ENCODE measurements at regions not wholly inside any gene's neighbourhood (a gene's known extent, or its start where the extent isn't known, plus 50 kb on each side); places are given as distances from the start of the nearest gene placed in this dataset.

DNA sequence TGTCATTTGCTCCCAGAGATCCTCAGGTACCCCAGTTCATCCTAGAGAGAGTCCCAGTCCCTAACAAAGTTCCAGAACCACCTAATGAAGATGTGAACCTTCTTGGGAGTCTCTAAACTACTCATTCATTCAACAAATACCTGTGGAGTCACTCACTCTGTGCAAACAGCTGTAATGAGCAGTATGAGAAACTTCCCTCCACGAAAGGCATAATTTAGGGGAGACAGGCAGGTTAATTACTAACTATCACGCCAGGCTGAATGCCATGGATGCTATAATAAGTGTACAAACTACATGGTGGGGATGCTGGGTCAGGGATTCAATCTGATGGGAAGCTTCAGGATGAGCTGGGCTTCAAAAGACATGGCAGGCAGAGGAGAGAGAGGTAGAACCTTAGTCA lies 70.1 kb upstream of the AFDN start:
- TF ChIP-seq, protein P1, sequence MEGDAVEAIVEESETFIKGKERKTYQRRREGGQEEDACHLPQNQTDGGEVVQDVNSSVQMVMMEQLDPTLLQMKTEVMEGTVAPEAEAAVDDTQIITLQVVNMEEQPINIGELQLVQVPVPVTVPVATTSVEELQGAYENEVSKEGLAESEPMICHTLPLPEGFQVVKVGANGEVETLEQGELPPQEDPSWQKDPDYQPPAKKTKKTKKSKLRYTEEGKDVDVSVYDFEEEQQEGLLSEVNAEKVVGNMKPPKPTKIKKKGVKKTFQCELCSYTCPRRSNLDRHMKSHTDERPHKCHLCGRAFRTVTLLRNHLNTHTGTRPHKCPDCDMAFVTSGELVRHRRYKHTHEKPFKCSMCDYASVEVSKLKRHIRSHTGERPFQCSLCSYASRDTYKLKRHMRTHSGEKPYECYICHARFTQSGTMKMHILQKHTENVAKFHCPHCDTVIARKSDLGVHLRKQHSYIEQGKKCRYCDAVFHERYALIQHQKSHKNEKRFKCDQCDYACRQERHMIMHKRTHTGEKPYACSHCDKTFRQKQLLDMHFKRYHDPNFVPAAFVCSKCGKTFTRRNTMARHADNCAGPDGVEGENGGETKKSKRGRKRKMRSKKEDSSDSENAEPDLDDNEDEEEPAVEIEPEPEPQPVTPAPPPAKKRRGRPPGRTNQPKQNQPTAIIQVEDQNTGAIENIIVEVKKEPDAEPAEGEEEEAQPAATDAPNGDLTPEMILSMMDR (IDR thresholded peaks at IDR 0.05; ENCODE audit: low read length) = no peak
- no peak for TF ChIP-seq EZH2 (IDR thresholded peaks at IDR 0.05; ENCODE audit: borderline replicate concordance, low read length)
- H3K9me2 ChIP-seq (ENCODE audit: low read depth, low read length) = no peaks in the 10 kb centered on the region
- no peaks in the 10 kb centered on the region for H3K36me3 ChIP-seq (ENCODE audit: insufficient read depth, low read length)
- no peak overlapping the region for H3K4me2 ChIP-seq (ENCODE audit: low read length)
- H3K9ac ChIP-seq (ENCODE audit: low read length) = no peak overlapping the region
- H3K27me3 ChIP-seq (ENCODE audit: insufficient read depth, low read length) = no peaks in the 10 kb centered on the region
- no peaks in the 10 kb centered on the region for H3K9me3 ChIP-seq (ENCODE audit: low read length)
- no peaks in the 10 kb centered on the region for H3F3A ChIP-seq (ENCODE audit: insufficient read depth, low read length)
- no peak overlapping the region for H2AFZ ChIP-seq (ENCODE audit: low read length)
- H4K20me1 ChIP-seq (ENCODE audit: insufficient read depth, low read length) = no peaks in the 10 kb centered on the region
- H3K4me1 ChIP-seq (ENCODE audit: insufficient read depth, low read length, severe bottlenecking) = no peaks in the 10 kb centered on the region
- H3K79me2 ChIP-seq (ENCODE audit: insufficient read depth, low read length) = no peaks in the 10 kb centered on the region
- H3K27ac ChIP-seq (ENCODE audit: low read depth, low read length, poor library complexity, severe bottlenecking) = no peak overlapping the region
- H3K4me3 ChIP-seq (ENCODE audit: low read depth, low read length, poor library complexity, severe bottlenecking) = no peak overlapping the region

DNA sequence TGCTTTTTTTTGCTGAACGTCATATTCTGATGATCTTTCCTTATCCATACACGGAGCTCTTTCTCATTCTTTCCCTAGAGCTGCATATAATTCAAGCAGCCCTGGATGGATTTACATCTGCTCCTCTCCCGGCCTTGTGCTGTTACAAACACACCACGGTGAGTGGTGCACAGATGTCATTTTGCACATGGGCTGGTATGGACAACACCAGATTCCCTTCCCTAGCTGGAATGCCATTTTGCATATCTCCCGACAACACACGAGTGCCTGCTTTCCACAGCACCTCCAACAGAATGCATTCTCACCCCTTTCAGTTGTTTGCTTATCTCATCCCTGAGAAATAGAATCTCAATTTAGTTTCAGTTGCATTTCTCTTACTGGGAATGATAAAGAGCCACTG lies 69.5 kb upstream of the AFDN start:
- TF ChIP-seq, protein P1 (IDR thresholded peaks at IDR 0.05; ENCODE audit: low read length) = no peak
- TF ChIP-seq EZH2 (IDR thresholded peaks at IDR 0.05; ENCODE audit: borderline replicate concordance, low read length) = no peak
- Histone ChIP-seq H3K9me3 (ENCODE audit: low read length) (no peaks in the 10 kb centered on the region), H3K9me2 (ENCODE audit: low read depth, low read length) (no peaks in the 10 kb centered on the region), H3K27ac (ENCODE audit: low read depth, low read length, poor library complexity, severe bottlenecking) (no peak overlapping the region), H3K79me2 (ENCODE audit: insufficient read depth, low read length) (no peaks in the 10 kb centered on the region), H3K27me3 (ENCODE audit: insufficient read depth, low read length) (no peaks in the 10 kb centered on the region), H4K20me1 (ENCODE audit: insufficient read depth, low read length) (no peaks in the 10 kb centered on the region), H3K4me2 (ENCODE audit: low read length) (no peak overlapping the region), H3K9ac (ENCODE audit: low read length) (no peak overlapping the region), H3F3A (ENCODE audit: insufficient read depth, low read length) (no peaks in the 10 kb centered on the region), H3K4me3 (ENCODE audit: low read depth, low read length, poor library complexity, severe bottlenecking) (no peak overlapping the region), H2AFZ (ENCODE audit: low read length) (no peak overlapping the region), H3K4me1 (ENCODE audit: insufficient read depth, low read length, severe bottlenecking) (no peaks in the 10 kb centered on the region), H3K36me3 (ENCODE audit: insufficient read depth, low read length) (no peaks in the 10 kb centered on the region)

DNA sequence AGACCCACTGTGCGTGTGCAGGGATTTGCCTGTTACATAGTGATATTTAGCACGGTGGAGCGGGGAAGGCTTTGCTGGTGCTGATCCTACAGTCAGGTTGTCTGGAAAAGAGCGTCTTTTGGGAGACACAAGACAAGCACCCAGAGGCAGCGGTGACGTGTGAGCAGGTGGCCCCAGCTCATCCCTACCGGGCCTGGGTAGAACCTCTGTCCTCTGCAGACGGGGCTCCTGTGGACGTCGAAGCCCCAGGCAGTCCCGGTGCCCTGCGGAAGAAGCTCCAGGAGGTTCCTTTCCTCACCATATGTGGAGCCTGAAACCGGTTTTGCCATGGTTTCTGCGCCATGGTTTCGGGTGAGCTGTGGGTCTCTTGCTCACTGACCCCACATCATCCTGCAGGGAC lies 68.9 kb upstream of the AFDN start:
- TF ChIP-seq EZH2 (IDR thresholded peaks at IDR 0.05; ENCODE audit: borderline replicate concordance, low read length) = no peak
- TF ChIP-seq, protein P1 (IDR thresholded peaks at IDR 0.05; ENCODE audit: low read length) = no peak
- Histone ChIP-seq H3K27ac (ENCODE audit: low read depth, low read length, poor library complexity, severe bottlenecking) (no peak overlapping the region), H3K36me3 (ENCODE audit: insufficient read depth, low read length) (no peaks in the 10 kb centered on the region), H3K27me3 (ENCODE audit: insufficient read depth, low read length) (no peaks in the 10 kb centered on the region), H3K9me2 (ENCODE audit: low read depth, low read length) (no peaks in the 10 kb centered on the region), H3K79me2 (ENCODE audit: insufficient read depth, low read length) (no peaks in the 10 kb centered on the region), H3K9ac (ENCODE audit: low read length) (no peak overlapping the region), H3K4me2 (ENCODE audit: low read length) (no peak overlapping the region), H3K4me3 (ENCODE audit: low read depth, low read length, poor library complexity, severe bottlenecking) (no peak overlapping the region), H3K9me3 (ENCODE audit: low read length) (no peaks in the 10 kb centered on the region), H2AFZ (ENCODE audit: low read length) (no peak overlapping the region), H3F3A (ENCODE audit: insufficient read depth, low read length) (no peaks in the 10 kb centered on the region), H4K20me1 (ENCODE audit: insufficient read depth, low read length) (no peaks in the 10 kb centered on the region), H3K4me1 (ENCODE audit: insufficient read depth, low read length, severe bottlenecking) (no peaks in the 10 kb centered on the region)

All from OCI-LY1 (cell line).